ENCODE measurements at regions not wholly inside any gene's neighbourhood (a gene's known extent, or its start where the extent isn't known, plus 50 kb on each side); places are given as distances from the start of the nearest gene placed in this dataset.

DNA sequence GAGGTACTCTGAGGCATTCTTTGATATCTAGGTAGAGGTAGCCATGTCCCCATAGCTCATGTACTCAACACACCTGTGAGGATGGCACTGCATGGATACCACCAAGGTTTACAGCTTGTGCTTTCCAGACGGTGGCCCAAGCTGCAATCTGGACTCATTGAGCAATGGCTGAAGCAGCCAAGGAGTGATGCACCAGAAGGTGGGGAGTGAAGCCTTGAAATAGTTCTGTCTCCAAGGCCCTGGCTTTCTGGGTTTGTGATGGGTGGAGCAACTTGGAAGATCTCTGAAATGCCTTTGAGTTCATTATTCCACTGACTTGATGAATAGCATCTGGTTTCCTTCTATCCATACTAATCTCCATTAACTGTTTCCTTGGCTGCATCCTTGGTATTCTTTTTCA is 290.0 kb upstream of the NOVA1 start:
- H3K36me3 ChIP-seq (ENCODE audit: control insufficient read depth, insufficient read depth, low read length): no peaks in the 10 kb centered on the region
- no TSS peak for BruUV-seq (replicated peaks)
- POLR2A ChIA-PET: no interaction called here
- no peaks in the 10 kb centered on the region for H3K4me1 ChIP-seq (ENCODE audit: control insufficient read depth, insufficient read depth, low read length)
- H3K27ac ChIP-seq (ENCODE audit: low read length): no peak overlapping the region
- ATAC-seq (no peak), DNase-seq (ENCODE audit: low read depth, low spot score) (no peak)
- H3K27me3 ChIP-seq (ENCODE audit: control insufficient read depth, insufficient read depth, low read length): no peaks in the 10 kb centered on the region
- H3K9me3 ChIP-seq (ENCODE audit: control insufficient read depth, insufficient read depth, low read depth, low read length): no peaks in the 10 kb centered on the region
- H3K4me3 ChIP-seq (ENCODE audit: low read depth in 2 of 2, low read length in 2 of 2): no peak overlapping the region
- intact Hi-C loops (cut with micrococcal nuclease; ENCODE audit: unreplicated experiment) (no loop called here), in situ Hi-C loops (cut with HindIII; ENCODE audit: low pct_unique_long_range_greater_than_20kb, low sequenced_read_pairs) (no loop called here)
- TF ChIP-seq, protein P1, sequence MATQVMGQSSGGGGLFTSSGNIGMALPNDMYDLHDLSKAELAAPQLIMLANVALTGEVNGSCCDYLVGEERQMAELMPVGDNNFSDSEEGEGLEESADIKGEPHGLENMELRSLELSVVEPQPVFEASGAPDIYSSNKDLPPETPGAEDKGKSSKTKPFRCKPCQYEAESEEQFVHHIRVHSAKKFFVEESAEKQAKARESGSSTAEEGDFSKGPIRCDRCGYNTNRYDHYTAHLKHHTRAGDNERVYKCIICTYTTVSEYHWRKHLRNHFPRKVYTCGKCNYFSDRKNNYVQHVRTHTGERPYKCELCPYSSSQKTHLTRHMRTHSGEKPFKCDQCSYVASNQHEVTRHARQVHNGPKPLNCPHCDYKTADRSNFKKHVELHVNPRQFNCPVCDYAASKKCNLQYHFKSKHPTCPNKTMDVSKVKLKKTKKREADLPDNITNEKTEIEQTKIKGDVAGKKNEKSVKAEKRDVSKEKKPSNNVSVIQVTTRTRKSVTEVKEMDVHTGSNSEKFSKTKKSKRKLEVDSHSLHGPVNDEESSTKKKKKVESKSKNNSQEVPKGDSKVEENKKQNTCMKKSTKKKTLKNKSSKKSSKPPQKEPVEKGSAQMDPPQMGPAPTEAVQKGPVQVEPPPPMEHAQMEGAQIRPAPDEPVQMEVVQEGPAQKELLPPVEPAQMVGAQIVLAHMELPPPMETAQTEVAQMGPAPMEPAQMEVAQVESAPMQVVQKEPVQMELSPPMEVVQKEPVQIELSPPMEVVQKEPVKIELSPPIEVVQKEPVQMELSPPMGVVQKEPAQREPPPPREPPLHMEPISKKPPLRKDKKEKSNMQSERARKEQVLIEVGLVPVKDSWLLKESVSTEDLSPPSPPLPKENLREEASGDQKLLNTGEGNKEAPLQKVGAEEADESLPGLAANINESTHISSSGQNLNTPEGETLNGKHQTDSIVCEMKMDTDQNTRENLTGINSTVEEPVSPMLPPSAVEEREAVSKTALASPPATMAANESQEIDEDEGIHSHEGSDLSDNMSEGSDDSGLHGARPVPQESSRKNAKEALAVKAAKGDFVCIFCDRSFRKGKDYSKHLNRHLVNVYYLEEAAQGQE (IDR thresholded peaks at IDR 0.05; ENCODE audit: insufficient read depth in 1 of 2, low read depth in 2 of 2, low read length in 1 of 2): no peak
- TF ChIP-seq, protein P2, sequence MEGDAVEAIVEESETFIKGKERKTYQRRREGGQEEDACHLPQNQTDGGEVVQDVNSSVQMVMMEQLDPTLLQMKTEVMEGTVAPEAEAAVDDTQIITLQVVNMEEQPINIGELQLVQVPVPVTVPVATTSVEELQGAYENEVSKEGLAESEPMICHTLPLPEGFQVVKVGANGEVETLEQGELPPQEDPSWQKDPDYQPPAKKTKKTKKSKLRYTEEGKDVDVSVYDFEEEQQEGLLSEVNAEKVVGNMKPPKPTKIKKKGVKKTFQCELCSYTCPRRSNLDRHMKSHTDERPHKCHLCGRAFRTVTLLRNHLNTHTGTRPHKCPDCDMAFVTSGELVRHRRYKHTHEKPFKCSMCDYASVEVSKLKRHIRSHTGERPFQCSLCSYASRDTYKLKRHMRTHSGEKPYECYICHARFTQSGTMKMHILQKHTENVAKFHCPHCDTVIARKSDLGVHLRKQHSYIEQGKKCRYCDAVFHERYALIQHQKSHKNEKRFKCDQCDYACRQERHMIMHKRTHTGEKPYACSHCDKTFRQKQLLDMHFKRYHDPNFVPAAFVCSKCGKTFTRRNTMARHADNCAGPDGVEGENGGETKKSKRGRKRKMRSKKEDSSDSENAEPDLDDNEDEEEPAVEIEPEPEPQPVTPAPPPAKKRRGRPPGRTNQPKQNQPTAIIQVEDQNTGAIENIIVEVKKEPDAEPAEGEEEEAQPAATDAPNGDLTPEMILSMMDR (IDR thresholded peaks at IDR 0.05): no peak
- no peak for TF ChIP-seq TCF7L2 (IDR thresholded peaks at IDR 0.05; ENCODE audit: low read depth, low read length)
- no peak for TF ChIP-seq POLR2AphosphoS5 (IDR thresholded peaks at IDR 0.05; ENCODE audit: low read depth, low read length)
- TF ChIP-seq SIN3A (IDR thresholded peaks at IDR 0.05; ENCODE audit: borderline replicate concordance, insufficient read depth, low read depth, low read length): no peak
- CTCF ChIA-PET: no interaction called here

DNA sequence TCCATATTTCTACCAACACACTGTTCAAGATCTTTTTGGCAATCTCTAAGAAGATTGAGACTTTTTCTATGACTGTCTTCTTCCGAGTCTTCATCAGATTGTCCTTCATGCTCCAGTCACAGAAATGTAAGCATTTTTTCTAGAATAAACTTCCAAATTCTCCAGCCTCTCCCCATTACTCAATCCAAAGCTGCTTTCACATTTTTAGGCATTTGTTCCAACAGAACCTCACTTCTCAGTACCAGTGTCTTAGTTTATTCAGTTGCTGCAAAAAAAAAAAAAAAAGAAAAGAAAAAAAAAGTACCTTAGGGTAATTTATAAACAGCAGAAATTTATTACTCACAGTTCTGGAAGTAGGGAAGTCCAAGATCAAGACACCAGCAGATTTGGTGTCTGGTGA is 290.8 kb upstream of the NOVA1 start:
- CTCF ChIA-PET: no interaction called here
- H3K4me1 ChIP-seq (ENCODE audit: control insufficient read depth, insufficient read depth, low read length): no peaks in the 10 kb centered on the region
- ATAC-seq: no peak
- in situ Hi-C loops (cut with HindIII; ENCODE audit: low pct_unique_long_range_greater_than_20kb, low sequenced_read_pairs) (no loop called here), intact Hi-C loops (cut with micrococcal nuclease; ENCODE audit: unreplicated experiment) (no loop called here)
- no peak overlapping the region for H3K4me3 ChIP-seq (ENCODE audit: low read depth in 2 of 2, low read length in 2 of 2)
- no peaks in the 10 kb centered on the region for H3K36me3 ChIP-seq (ENCODE audit: control insufficient read depth, insufficient read depth, low read length)
- H3K27me3 ChIP-seq (ENCODE audit: control insufficient read depth, insufficient read depth, low read length): no peaks in the 10 kb centered on the region
- POLR2A ChIA-PET: no interaction called here
- BruUV-seq (replicated peaks): no TSS peak
- TF ChIP-seq POLR2AphosphoS5 (IDR thresholded peaks at IDR 0.05; ENCODE audit: low read depth, low read length): no peak
- no peak for TF ChIP-seq SIN3A (IDR thresholded peaks at IDR 0.05; ENCODE audit: borderline replicate concordance, insufficient read depth, low read depth, low read length)
- TF ChIP-seq TCF7L2 (IDR thresholded peaks at IDR 0.05; ENCODE audit: low read depth, low read length): no peak
- TF ChIP-seq, protein P1 (IDR thresholded peaks at IDR 0.05; ENCODE audit: insufficient read depth in 1 of 2, low read depth in 2 of 2, low read length in 1 of 2): no peak
- TF ChIP-seq, protein P2 (IDR thresholded peaks at IDR 0.05): no peak
- no peak overlapping the region for H3K27ac ChIP-seq (ENCODE audit: low read length)
- no peak for DNase-seq (ENCODE audit: low read depth, low spot score)
- no peaks in the 10 kb centered on the region for H3K9me3 ChIP-seq (ENCODE audit: control insufficient read depth, insufficient read depth, low read depth, low read length)
